Gastrocnemius medialis (tissue), 4 donors: ENCODE measurements at regions not wholly inside any gene's neighbourhood (a gene's known extent, or its start where the extent isn't known, plus 50 kb on each side); places are given as distances from the start of the nearest gene placed in this dataset.

Experiments used
- CTCF ChIP-seq, 5 experiments: fragments of 450-650 bp in 3 of 5; fragments of 200-600 bp in 2 of 5; sonication (generic) in 2 of 5; IDR thresholded peaks in 4 of 5; conservative IDR thresholded peaks in 1 of 5; 1 replicate in 4 of 5; 2 replicates in 1 of 5; pipeline ENCODE4 v1.5.1; 2016 to 2019; ENCODE audit warnings: antibody characterized with exemption in 5 of 5, mild to moderate bottlenecking in 3 of 5, moderate library complexity in 3 of 5
- POLR2A ChIP-seq, 2 donors: fragments of 450-650 bp; IDR thresholded peaks; one replicate each; pipeline ENCODE4 v1.6.1; 2017; ENCODE audit warnings: antibody characterized with exemption in 2 of 2, mild to moderate bottlenecking in 2 of 2, moderate library complexity in 2 of 2

DNA sequence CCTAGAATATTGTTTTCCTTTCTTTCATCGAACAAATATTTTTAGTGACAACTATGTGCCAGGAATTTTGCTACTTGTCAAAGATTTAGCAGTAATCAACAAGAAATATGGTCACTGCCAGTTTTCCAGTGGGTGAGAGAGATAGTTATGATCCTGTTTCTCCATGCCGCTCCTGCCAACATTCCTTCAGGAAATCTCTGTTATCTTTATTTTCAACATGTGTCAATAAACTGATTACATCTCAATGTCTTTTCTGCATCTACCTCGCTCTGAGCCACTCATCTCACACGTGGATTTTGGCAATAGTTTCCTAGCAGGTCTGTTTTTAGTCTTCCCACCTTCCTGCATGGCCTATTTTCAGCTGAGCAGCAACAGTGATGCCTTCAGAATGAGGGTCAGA lies 650.0 kb upstream of the STXBP6 start:
- TF ChIP-seq CTCF (IDR thresholded peaks at IDR 0.05 in 4 of 5, conservative IDR thresholded peaks at IDR 0.05 in 1 of 5) (no peak), POLR2A (IDR thresholded peaks at IDR 0.05) (no peak)
